Heart left ventricle (tissue), 16 donors: ENCODE measurements at regions not wholly inside any gene's neighbourhood (a gene's known extent, or its start where the extent isn't known, plus 50 kb on each side); places are given as distances from the start of the nearest gene placed in this dataset.

Source experiments
- ATAC-seq, 4 donors: fragments of 200-7000 bp; cut with Tn5 transposase; one replicate each; pipeline ENCODE4 v1.9.1; 2020 to 2022; ENCODE audit warnings: moderate library complexity in 4 of 4, mild to moderate bottlenecking in 3 of 4, moderate number of reproducible peaks in 1 of 4
- DNase-seq, 5 donors: peaks; one replicate each; pipeline ENCODE4 v3.0.0-alpha.2; 2020
- H3K27ac ChIP-seq, 12 donors: fragments of 200-600 bp; sonication (generic) in 4 of 12; one replicate each; pipeline versions ENCODE4 v1.5.0 to v1.8.0; 2016 to 2022; ENCODE audit warnings: mild to moderate bottlenecking in 2 of 12
- H3K27me3 ChIP-seq, 9 donors: fragments of 200-600 bp; sonication (generic) in 2 of 9; one replicate each; pipeline versions ENCODE4 v1.5.1 to v1.8.0; 2016 to 2022; ENCODE audit warnings: mild to moderate bottlenecking in 3 of 9
- H3K36me3 ChIP-seq, 9 donors: fragments of 200-600 bp; sonication (generic) in 2 of 9; one replicate each; pipeline versions ENCODE4 v1.5.0 to v1.8.0; 2018 to 2022; ENCODE audit warnings: mild to moderate bottlenecking in 2 of 9
- H3K4me1 ChIP-seq, 12 donors: fragments of 200-600 bp; sonication (generic) in 4 of 12; one replicate each; pipeline versions ENCODE4 v1.5.0 to v1.8.0; 2016 to 2022; ENCODE audit warnings: mild to moderate bottlenecking in 3 of 12
- H3K4me3 ChIP-seq, 12 donors: fragments of 200-600 bp; sonication (generic) in 4 of 12; one replicate each; pipeline versions ENCODE4 v1.5.0 to v1.8.0; 2017 to 2022; ENCODE audit warnings: mild to moderate bottlenecking in 9 of 12, moderate library complexity in 4 of 12
- H3K9me3 ChIP-seq, 12 donors: fragments of 200-600 bp; sonication (generic) in 4 of 12; one replicate each; pipeline versions ENCODE4 v1.5.0 to v1.8.0; 2016 to 2022; ENCODE audit warnings: mild to moderate bottlenecking in 1 of 12
- POLR2A ChIP-seq, 2 donors: fragments of 450-650 bp; IDR thresholded peaks; one replicate each; pipeline ENCODE4 v1.6.1; 2017; ENCODE audit warnings: antibody characterized with exemption in 2 of 2, mild to moderate bottlenecking in 2 of 2, moderate library complexity in 2 of 2
- WGBS, 4 donors: extraction: QIAGEN DNeasy Blood & Tissue Kit in 2 of 4; methylation state at CpG; one replicate each; pipeline versions ENCODE4 v1.1.5 to v1.1.7; 2013 to 2018; 5-methylcytosine and 5-hydroxymethylcytosine counted together
- intact Hi-C, 10 donors: fragments of 100-400 bp; cut with DNase I; formaldehyde crosslinking; loops; one replicate each; pipeline versions ENCODE4 v1.11.1 to v1.14.2; 2022
- TF ChIP-seq, protein P1 (sequence below), 12 donors: fragments of 200-600 bp; sonication (generic) in 4 of 12; IDR thresholded peaks; one replicate each; pipeline versions ENCODE4 v1.5.0 to v1.8.0; 2018 to 2022; ENCODE audit warnings: antibody characterized with exemption in 12 of 12, mild to moderate bottlenecking in 5 of 12
- donor health status: ischemic (EF 13 %, LVEDD 7.1; RV severe dilation, severe dysfunction).
- donor health status: healthy with polysubstance abuse.
- donor health status: DM: no; HTN: yes; CAD: no.
- donor health status: DM: no; HTN: no; CAD: no.
- donor health status: ischemic (EF 25% LVEDD 6.9; RV normal size, moderate dysfunction).
- donor health status: ischemic (EF 25% LVEDD 5.7; RV mildly dilated, moderate dysfunction).
- donor health status: healthy.
- donor health status: DM: yes; HTN: yes; CAD: no.
- donor health status: ischemic (EF 35%, LVEDD 5.7; RV mildly dilated, moderate dysfunction).
- donor health status: nonischemic (EF 11% LVEDD 7.7; RV severe dilation, severe dysfunction).
- donor health status: DM: yes; HTN: yes; CAD: no.
- donor health status: PGD.
- donor health status: ischemic (EF 29% LVEDD 5.4; RV normal size, mild dysfunction).
- donor health status: nonischemic (EF 23%, LVEDD 6.1; RV moderate dilation, normal function).

DNA sequence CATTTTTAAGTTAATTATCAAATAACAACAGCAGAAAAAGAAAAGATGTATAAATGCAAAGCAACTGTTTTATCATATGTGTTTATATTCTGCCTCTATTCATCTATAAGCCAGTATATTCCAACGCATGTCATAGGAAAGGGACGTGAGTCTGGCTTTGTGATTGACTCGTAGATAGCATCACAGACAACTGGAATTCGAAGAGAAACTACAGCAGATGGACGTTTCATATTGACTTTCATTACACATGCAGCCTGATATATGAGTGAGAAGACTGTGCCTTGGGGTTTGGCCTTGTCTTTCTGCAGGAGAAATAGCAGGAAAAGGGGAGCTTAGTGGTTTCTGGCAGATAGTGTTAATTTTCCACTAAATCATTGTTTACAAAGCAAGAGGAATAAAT is 1111.9 kb downstream of the MAT2B start:
- TF ChIP-seq POLR2A (IDR thresholded peaks at IDR 0.05) = no peak
- TF ChIP-seq, protein P1, sequence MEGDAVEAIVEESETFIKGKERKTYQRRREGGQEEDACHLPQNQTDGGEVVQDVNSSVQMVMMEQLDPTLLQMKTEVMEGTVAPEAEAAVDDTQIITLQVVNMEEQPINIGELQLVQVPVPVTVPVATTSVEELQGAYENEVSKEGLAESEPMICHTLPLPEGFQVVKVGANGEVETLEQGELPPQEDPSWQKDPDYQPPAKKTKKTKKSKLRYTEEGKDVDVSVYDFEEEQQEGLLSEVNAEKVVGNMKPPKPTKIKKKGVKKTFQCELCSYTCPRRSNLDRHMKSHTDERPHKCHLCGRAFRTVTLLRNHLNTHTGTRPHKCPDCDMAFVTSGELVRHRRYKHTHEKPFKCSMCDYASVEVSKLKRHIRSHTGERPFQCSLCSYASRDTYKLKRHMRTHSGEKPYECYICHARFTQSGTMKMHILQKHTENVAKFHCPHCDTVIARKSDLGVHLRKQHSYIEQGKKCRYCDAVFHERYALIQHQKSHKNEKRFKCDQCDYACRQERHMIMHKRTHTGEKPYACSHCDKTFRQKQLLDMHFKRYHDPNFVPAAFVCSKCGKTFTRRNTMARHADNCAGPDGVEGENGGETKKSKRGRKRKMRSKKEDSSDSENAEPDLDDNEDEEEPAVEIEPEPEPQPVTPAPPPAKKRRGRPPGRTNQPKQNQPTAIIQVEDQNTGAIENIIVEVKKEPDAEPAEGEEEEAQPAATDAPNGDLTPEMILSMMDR (IDR thresholded peaks at IDR 0.05) = no peak
- intact Hi-C loops = no loop called here
- ATAC-seq = no peak
- no peaks in the 10 kb centered on the region for H3K4me1 ChIP-seq
- WGBS, 4 donors = 63 to 71% (median 65%) methylated on average over 5 of the region's 5 CpGs
- H3K36me3 ChIP-seq = no peaks in the 10 kb centered on the region
- H3K4me3 ChIP-seq = no peak overlapping the region
- no peaks in the 10 kb centered on the region for H3K9me3 ChIP-seq
- no peaks in the 10 kb centered on the region for H3K27me3 ChIP-seq
- H3K27ac ChIP-seq = no peak overlapping the region
- no peak for DNase-seq

DNA sequence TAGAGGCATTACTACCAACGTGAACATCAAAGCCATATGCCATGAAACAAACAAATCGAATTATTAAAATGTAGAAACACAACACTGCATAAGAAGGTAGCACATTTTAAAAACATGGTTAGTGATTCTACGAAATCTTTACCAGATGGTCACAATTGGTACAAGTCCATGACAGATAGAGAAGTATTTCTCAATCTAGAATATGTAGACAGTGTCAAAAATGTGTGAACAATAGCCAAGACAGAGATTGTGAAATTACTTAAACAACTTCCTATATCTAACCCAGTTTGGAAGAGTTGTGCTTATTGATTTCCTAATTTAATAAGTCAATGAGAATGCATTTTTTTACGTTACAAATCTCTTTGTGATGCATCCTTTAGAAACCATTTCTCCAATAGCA is 1121.6 kb downstream of the MAT2B start:
- no peak for TF ChIP-seq POLR2A (IDR thresholded peaks at IDR 0.05)
- TF ChIP-seq, protein P1 (IDR thresholded peaks at IDR 0.05) = no peak
- ATAC-seq (no peak), DNase-seq (no peak)
- Histone ChIP-seq H3K4me1 (no peaks in the 10 kb centered on the region), H3K27ac (no peak overlapping the region), H3K9me3 (no peaks in the 10 kb centered on the region), H3K27me3 (no peaks in the 10 kb centered on the region), H3K4me3 (no peak overlapping the region), H3K36me3 (no peaks in the 10 kb centered on the region)
- WGBS, 4 donors = 69 to 75% (median 72%) methylated on average over 4 of the region's 4 CpGs
- intact Hi-C loops = no loop called here

DNA sequence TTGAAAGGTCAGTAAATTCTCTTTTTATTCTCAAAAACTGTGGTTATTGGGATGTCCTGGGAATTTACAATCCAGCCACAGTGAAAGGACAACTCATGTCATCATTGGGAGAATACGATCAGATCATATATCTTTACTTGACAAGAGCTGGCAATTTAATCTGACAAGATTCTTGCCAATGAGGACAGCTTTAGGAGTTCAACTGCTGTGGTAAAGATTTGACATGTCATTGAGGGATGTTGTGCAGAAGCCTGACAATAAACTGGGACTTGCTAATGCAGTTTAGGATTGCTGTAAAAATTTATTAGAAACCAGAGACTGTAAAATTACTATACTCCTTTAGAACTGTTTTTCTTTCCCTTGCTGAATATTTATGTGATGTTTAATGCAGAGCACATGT is 1131.0 kb downstream of the MAT2B start:
- Histone ChIP-seq H3K27ac (no peak overlapping the region), H3K36me3 (no peaks in the 10 kb centered on the region), H3K4me1 (no peaks in the 10 kb centered on the region), H3K9me3 (no peaks in the 10 kb centered on the region), H3K27me3 (no peaks in the 10 kb centered on the region), H3K4me3 (no peak overlapping the region)
- intact Hi-C loops = no loop called here
- ATAC-seq (no peak), DNase-seq (no peak)
- TF ChIP-seq POLR2A (IDR thresholded peaks at IDR 0.05) = no peak
- TF ChIP-seq, protein P1 (IDR thresholded peaks at IDR 0.05) = no peak
- 37 to 47% (median 45%) methylated on average over 1 of the region's 1 CpG for WGBS, 4 donors

DNA sequence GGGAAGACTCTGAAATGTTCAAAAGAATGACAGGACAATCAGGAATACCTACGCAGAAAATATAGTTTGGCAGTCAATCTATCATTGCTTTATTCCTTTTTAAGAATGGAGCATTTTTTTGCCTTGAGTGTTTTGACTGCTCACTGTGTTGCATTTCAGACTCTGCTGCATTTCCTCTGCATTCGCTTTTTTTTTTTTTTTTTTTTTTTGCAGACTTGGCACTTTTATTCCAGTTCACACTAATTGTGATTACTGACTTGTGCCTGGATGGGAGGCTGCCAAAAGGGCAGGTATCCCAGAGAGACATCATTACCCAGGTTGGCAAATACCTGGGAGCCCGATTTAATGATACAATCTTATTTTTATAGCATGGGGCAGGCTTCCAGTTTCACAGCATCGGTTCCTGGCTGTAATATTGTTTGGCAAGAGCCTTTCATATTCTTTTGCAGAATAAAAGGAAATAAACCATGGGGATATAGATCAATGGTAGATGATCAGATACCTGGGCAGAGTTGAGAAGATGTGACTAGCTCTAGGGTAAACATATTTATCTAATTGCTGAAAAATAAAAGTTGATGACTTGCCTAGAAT is 1132.6 kb downstream of the MAT2B start:
- H3K4me1 ChIP-seq = no peaks in the 10 kb centered on the region
- intact Hi-C loops = no loop called here
- DNase-seq = no peak
- H3K27me3 ChIP-seq = no peaks in the 10 kb centered on the region
- H3K4me3 ChIP-seq = no peak overlapping the region
- whole genome bisulfite sequencing, 4 donors = 77 to 83% (median 79%) methylated on average over 4 of the region's 4 CpGs
- TF ChIP-seq POLR2A (IDR thresholded peaks at IDR 0.05) = no peak
- TF ChIP-seq, protein P1 (IDR thresholded peaks at IDR 0.05) = no peak
- no peaks in the 10 kb centered on the region for H3K9me3 ChIP-seq
- H3K27ac ChIP-seq = no peak overlapping the region
- ATAC-seq = no peak
- no peaks in the 10 kb centered on the region for H3K36me3 ChIP-seq
